K562 (cell line): ENCODE measurements at regions not wholly inside any gene's neighbourhood (a gene's known extent, or its start where the extent isn't known, plus 50 kb on each side); places are given as distances from the start of the nearest gene placed in this dataset.

ENCODE experiments used
- ATAC-seq: fragments of 200-7000 bp; cut with Tn5 transposase; 3 replicates; pipeline ENCODE4 v1.9.1; 2020; ENCODE audit warnings: moderate library complexity
- BruUV-seq: library from RNA; stranded (reverse); fragments of 400-500 nt; replicated peaks from 2 replicates; lab custom pipeline; 2021; lab: Mats Ljungman, UMichigan
- CTCF ChIA-PET: fragments of 300-600 bp; formaldehyde crosslinking; extraction: SDS; loops from one replicate; lab custom pipeline; 2021; ENCODE audit warnings: low intra/inter-chr PET ratio; lab: Yijun Ruan, JAX
- POLR2A ChIA-PET: fragments of 300-600, 350-650 bp; sonication (Branson Sonifier 250); formaldehyde crosslinking; extraction: SDS; loops from one replicate; lab custom pipeline; 2021; ENCODE audit warnings: antibody characterized with exemption, inconsistent platforms; lab: Yijun Ruan, JAX
- DNase-seq, 4 experiments: peaks; one replicate each; pipeline versions ENCODE4 v3.0.0 to v3.0.0-alpha.2; 2011 to 2018; ENCODE audit warnings: low spot score in 3 of 4, mixed read lengths in 3 of 4; ENCODE audit errors: extremely low read depth in 1 of 4
- FAIRE-seq: peaks from 2 replicates; lab custom pipeline; 2011; peaks lifted over from hg19 to GRCh38; lab: Jason Lieb, UNC
- H2AFZ ChIP-seq: 2 replicates; pipeline ENCODE4 v1.6.0; 2011; ENCODE audit warnings: low read depth, low read length, control low read depth, inconsistent platforms
- H3K27ac ChIP-seq: fragments of 200-600 bp; 3 replicates; pipeline ENCODE4 v1.8.0; 2011; ENCODE audit warnings: low read depth, mild to moderate bottlenecking, control low read depth, inconsistent platforms, low read length, moderate library complexity, mixed read lengths; ENCODE audit errors: extremely low read depth
- H3K27me3 ChIP-seq, 2 experiments: fragments of 300-600 bp in 1 of 2; 2 replicates in 1 of 2; 3 replicates in 1 of 2; pipeline versions ENCODE4 v1.6.0 to v1.8.0; 2011; ENCODE audit warnings: inconsistent platforms in 2 of 2, low read length in 2 of 2, mild to moderate bottlenecking in 1 of 2, mixed read lengths in 1 of 2, moderate library complexity in 1 of 2; ENCODE audit not compliant: control insufficient read depth in 2 of 2, insufficient read depth in 2 of 2
- H3K36me3 ChIP-seq: fragments of 300-600 bp; 3 replicates; pipeline ENCODE4 v1.8.0; 2011; ENCODE audit warnings: mild to moderate bottlenecking, low read length, inconsistent platforms; ENCODE audit not compliant: control insufficient read depth, insufficient read depth
- H3K4me1 ChIP-seq, 2 experiments: fragments of 200-600 bp in 1 of 2; replicated peaks in 1 of 2; 2 replicates in 1 of 2; 3 replicates in 1 of 2; pipeline versions ENCODE4 v1.5.1 to v1.8.0; 2011; ENCODE audit warnings: inconsistent platforms in 2 of 2, low read length in 2 of 2, mild to moderate bottlenecking in 1 of 2, mixed read lengths in 1 of 2, moderate library complexity in 1 of 2; ENCODE audit not compliant: control insufficient read depth in 2 of 2, insufficient read depth in 2 of 2
- H3K4me2 ChIP-seq: 2 replicates; pipeline ENCODE4 v1.6.1; 2011; ENCODE audit warnings: low read length, control low read depth, inconsistent platforms, mixed read lengths; ENCODE audit not compliant: insufficient read depth
- H3K4me3 ChIP-seq: fragments of 200-600 bp; sonication (generic), shearing (Covaris generic); 2 replicates; pipeline ENCODE4 v1.5.1; 2016; ENCODE audit warnings: control low read depth, inconsistent platforms
- H3K79me2 ChIP-seq: fragments of 200-600 bp; 3 replicates; pipeline ENCODE4 v1.8.0; 2011; ENCODE audit warnings: low read length, inconsistent platforms; ENCODE audit not compliant: control insufficient read depth, insufficient read depth
- H3K9ac ChIP-seq, 2 experiments: 2 replicates each; pipeline versions ENCODE4 v1.6.0 to v1.6.1; 2011; ENCODE audit warnings: low read depth in 2 of 2, low read length in 2 of 2, control low read depth in 1 of 2, inconsistent platforms in 1 of 2, mild to moderate bottlenecking in 1 of 2, mixed read lengths in 1 of 2; ENCODE audit not compliant: insufficient read depth in 1 of 2
- H3K9me1 ChIP-seq: one replicate; pipeline ENCODE4 v1.6.0; 2011; ENCODE audit warnings: inconsistent platforms, mild to moderate bottlenecking, low read length, moderate library complexity; ENCODE audit not compliant: control insufficient read depth, insufficient read depth
- H3K9me3 ChIP-seq: replicated peaks from 2 replicates; pipeline ENCODE4 v1.5.1; 2011; ENCODE audit warnings: low read depth, low read length, inconsistent platforms; ENCODE audit not compliant: control insufficient read depth, insufficient read depth
- H4K20me1 ChIP-seq: replicated peaks from 2 replicates; pipeline ENCODE4 v1.6.1; 2011; ENCODE audit warnings: low read length, inconsistent platforms, mixed read lengths; ENCODE audit not compliant: control insufficient read depth, insufficient read depth
- CBFA2T3 ChIP-seq: fragments of 450-650 bp; IDR thresholded peaks from 2 replicates; pipeline ENCODE4 v1.6.1; 2017
- CBX2 ChIP-seq: fragments of 200-600 bp; sonication (generic); IDR thresholded peaks from one replicate; pipeline ENCODE4 v1.6.1; 2012; ENCODE audit warnings: mild to moderate bottlenecking, low read length, inconsistent platforms; ENCODE audit not compliant: insufficient read depth, poor library complexity, severe bottlenecking
- CTCF ChIP-seq, 3 experiments: IDR thresholded peaks in 2 of 3; conservative IDR thresholded peaks in 1 of 3; 2 replicates each; pipeline ENCODE4 v1.5.1; 2011 to 2012; ENCODE audit warnings: low read length in 3 of 3, mild to moderate bottlenecking in 3 of 3, control low read depth in 2 of 3, improper control_type of control experiment in 1 of 3, inconsistent platforms in 1 of 3, low read depth in 1 of 3, mixed read lengths in 1 of 3, moderate library complexity in 1 of 3; ENCODE audit not compliant: insufficient read depth in 2 of 3
- DEAF1 ChIP-seq: fragments of 450-650 bp; formaldehyde crosslinking; IDR thresholded peaks from 2 replicates; pipeline ENCODE4 v1.4.0; 2020; ENCODE audit warnings: mild to moderate bottlenecking, moderate library complexity
- MAZ ChIP-seq, 2 experiments: fragments of 450-650 bp in 1 of 2; sonication (generic) in 1 of 2; formaldehyde crosslinking; IDR thresholded peaks in 1 of 2; conservative IDR thresholded peaks in 1 of 2; 2 replicates each; pipeline versions ENCODE4 v1.4.0 to v1.5.0; 2020; ENCODE audit warnings: mild to moderate bottlenecking in 1 of 2, missing genetic modification reagents in 1 of 2
- NFIC ChIP-seq: fragments of 450-650 bp; IDR thresholded peaks from 2 replicates; pipeline ENCODE4 v1.6.1; 2017; ENCODE audit warnings: mild to moderate bottlenecking, inconsistent platforms
- RAD21 ChIP-seq, 2 experiments: fragments of 250-450 bp in 1 of 2; fragments of 450-650 bp in 1 of 2; sonication (Bioruptor Pico) in 1 of 2; formaldehyde crosslinking in 1 of 2; IDR thresholded peaks in 1 of 2; conservative IDR thresholded peaks in 1 of 2; 2 replicates each; pipeline versions ENCODE4 v1.4.0 to v1.8.0; 2020 to 2022; ENCODE audit warnings: mild to moderate bottlenecking in 2 of 2, moderate library complexity in 1 of 2
- REST ChIP-seq, 2 experiments: fragments of 450-650 bp; formaldehyde crosslinking in 1 of 2; IDR thresholded peaks; 2 replicates each; pipeline versions ENCODE4 v1.4.0 to v1.6.1; 2014 to 2020; ENCODE audit warnings: mild to moderate bottlenecking in 2 of 2, borderline replicate concordance in 1 of 2, low read depth in 1 of 2
- ZBTB1 ChIP-seq: sonication (generic); formaldehyde crosslinking; IDR thresholded peaks from 2 replicates; pipeline ENCODE4 v1.8.1; 2023; ENCODE audit warnings: missing genetic modification reagents, low read depth, mild to moderate bottlenecking, borderline replicate concordance
- WGBS: fragments of 100-300 bp; shearing (Covaris generic); methylation state at CpG from one replicate; pipeline ENCODE4 v1.1.6; 2016; ENCODE audit warnings: low coverage, mixed read lengths; ENCODE audit not compliant: insufficient coverage; ENCODE audit errors: missing lambda C conversion rate; 5-methylcytosine and 5-hydroxymethylcytosine counted together
- in situ Hi-C: fragments of 300-500 bp; cut with MboI; formaldehyde crosslinking; loops from 4 replicates; pipeline ENCODE4 v1.15.0; 2018; ENCODE audit warnings: inconsistent platforms, mixed read lengths
- intact Hi-C: fragments of 100-400 bp; cut with micrococcal nuclease; formaldehyde crosslinking; loops from 2 replicates; pipeline ENCODE4 v1.14.2; 2022

GRCh38 chr6:135675862-135676261, 175.6 kb upstream of the PDE7B start:
- H3K4me3 ChIP-seq, result no peak overlapping the region
- no peaks in the 10 kb centered on the region for H3K36me3 ChIP-seq
- no peaks in the 10 kb centered on the region for H4K20me1 ChIP-seq
- H3K9me3 ChIP-seq, result no peaks in the 10 kb centered on the region
- TF ChIP-seq CTCF (IDR thresholded peaks at IDR 0.05 in 2 of 3, conservative IDR thresholded peaks at IDR 0.05 in 1 of 3; ENCODE audit: insufficient read depth in 2 of 3, low read depth in 1 of 3, low read length in 3 of 3), result peak in 2 of 3 experiments; percentile 54 to 56; a peak in 5 of 6 replicates
- TF ChIP-seq NFIC, result peak; percentile 72
- peak; percentile 40; the same call in 1 of the 2 replicates for TF ChIP-seq CBFA2T3
- TF ChIP-seq REST (IDR thresholded peaks at IDR 0.05; ENCODE audit: borderline replicate concordance), result peak; percentile 53; the same call in 1 of the 2 replicates
- TF ChIP-seq REST (CRISPR knock-in tag; IDR thresholded peaks at IDR 0.05; ENCODE audit: low read depth), result no peak
- peak; percentile 57 to 80 for TF ChIP-seq RAD21 (CRISPR knock-in tag; conservative IDR thresholded peaks at IDR 0.05 in 1 of 2, IDR thresholded peaks at IDR 0.05 in 1 of 2)
- TF ChIP-seq MAZ (CRISPR knock-in tag; conservative IDR thresholded peaks at IDR 0.05 in 1 of 2, IDR thresholded peaks at IDR 0.05 in 1 of 2), result 0 out of 4 replicates have a peak, but pooled peaks of 1 of the 2 experiments have one; percentile 13
- TF ChIP-seq CBX2, result no peak
- TF ChIP-seq ZBTB1 (CRISPR knock-in tag), result no peak
- TF ChIP-seq DEAF1, result 0 out of 2 replicates have a peak, but pooled peaks have one; percentile 14
- H3K9ac ChIP-seq, result no peak overlapping the region
- WGBS, result 0% methylated on average over 1 of the region's 1 CpG
- peak; percentile 43 to 67 (median 50) for DNase-seq
- intact Hi-C loops, result loop anchor here (1.0 to 10.0 kb wide), 4 partner anchors 219 to 639 kb away; no protein-coding TSS in a partner anchor
- no peak overlapping the region for H3K27ac ChIP-seq
- no TSS peak for BruUV-seq
- ChIA-PET POLR2A (no interaction called here), CTCF (interaction anchor here (1.0 kb wide), 1 partner anchor 551 kb away, joined by 3 read pairs; no protein-coding TSS in a partner anchor)
- ATAC-seq, result peak; percentile 87
- no peak overlapping the region for H3K4me2 ChIP-seq
- H2AFZ ChIP-seq, result no peak overlapping the region
- H3K9me1 ChIP-seq, result no peaks in the 10 kb centered on the region
- peaks cover 0 to 4% of the 10 kb centered on the region in 2 experiments; a peak in 1 of 5 replicates for H3K27me3 ChIP-seq
- peak; percentile 55 for FAIRE-seq
- H3K4me1 ChIP-seq, result no peaks in the 10 kb centered on the region
- no peaks in the 10 kb centered on the region for H3K79me2 ChIP-seq
- in situ Hi-C loops, result no loop called here
